Vagina (tissue), 2 donors: ENCODE measurements at regions not wholly inside any gene's neighbourhood (a gene's known extent, or its start where the extent isn't known, plus 50 kb on each side); places are given as distances from the start of the nearest gene placed in this dataset.
"Not testable (repeated sequence)": the region's sequence is repeated elsewhere in the genome, so short reads cannot be mapped to it uniquely, and the experiment has no call there.

Source experiments
- DNase-seq, 2 donors: peaks; one replicate each; pipeline ENCODE4 v3.0.0-alpha.2; 2017; ENCODE audit errors: extremely low spot score in 2 of 2
- H3K27ac ChIP-seq: fragments of 200-600 bp; sonication (generic); one replicate; pipeline ENCODE4 v1.5.1; 2019
- H3K27me3 ChIP-seq: fragments of 200-600 bp; sonication (generic); one replicate; pipeline ENCODE4 v1.5.1; 2019
- H3K36me3 ChIP-seq, 2 donors: fragments of 200-600 bp; sonication (generic); one replicate each; pipeline ENCODE4 v1.5.1; 2017 to 2019
- H3K4me1 ChIP-seq: fragments of 200-600 bp; sonication (generic); one replicate; pipeline ENCODE4 v1.5.1; 2019
- H3K4me3 ChIP-seq, 2 donors: fragments of 200-600 bp; sonication (generic); 1 replicate in 1 of 2; 2 replicates in 1 of 2; pipeline ENCODE4 v1.5.1; 2016 to 2019
- H3K9me3 ChIP-seq: fragments of 200-600 bp; sonication (generic); one replicate; pipeline ENCODE4 v1.5.1; 2019
- CTCF ChIP-seq, 3 experiments: fragments of 450-650 bp in 2 of 3; fragments of 200-600 bp in 1 of 3; sonication (generic) in 1 of 3; IDR thresholded peaks; one replicate each; pipeline ENCODE4 v1.5.1; 2017 to 2019; ENCODE audit warnings: antibody characterized with exemption in 3 of 3, mild to moderate bottlenecking in 2 of 3, moderate library complexity in 2 of 3
- POLR2A ChIP-seq, 2 donors: fragments of 450-650 bp; IDR thresholded peaks; one replicate each; pipeline ENCODE4 v1.6.1; 2017; ENCODE audit warnings: antibody characterized with exemption in 2 of 2, mild to moderate bottlenecking in 2 of 2, moderate library complexity in 2 of 2
- POLR2AphosphoS5 ChIP-seq, 2 donors: sonication (generic); formaldehyde crosslinking; IDR thresholded peaks; one replicate each; pipeline ENCODE4 v1.9.0; 2017; ENCODE audit warnings: antibody characterized with exemption in 2 of 2, mild to moderate bottlenecking in 2 of 2, low read depth in 1 of 2; ENCODE audit not compliant: insufficient read depth in 1 of 2
- intact Hi-C: fragments of 100-400 bp; cut with DNase I; formaldehyde crosslinking; loops from one replicate; pipeline ENCODE4 v1.15.1; 2023

- Histone ChIP-seq H3K4me3 (peak overlapping the region; percentile 52 to 65), H3K4me1 (peaks cover 50% of the 10 kb centered on the region), H3K36me3 (no peaks in the 10 kb centered on the region), H3K27ac (peak overlapping the region; percentile 98), H3K27me3 (no peaks in the 10 kb centered on the region), H3K9me3 (no peaks in the 10 kb centered on the region)
- DNase-seq: peak in 1 of 2 donors; percentile 94
- no peak for TF ChIP-seq CTCF (IDR thresholded peaks at IDR 0.05)
- peak in 1 of 2 donors; percentile 42 for TF ChIP-seq POLR2A (IDR thresholded peaks at IDR 0.05)
- intact Hi-C loops: loop anchor here (5.0 kb wide), 2 partner anchors 69 to 76 kb away; no protein-coding TSS in a partner anchor
Observed at GRCh38 chr9:129412814-129413536, 207.9 kb downstream of the C9orf50 start.

GRCh38 chr9:129412176-129412813 lies 208.6 kb downstream of the C9orf50 start:
- H3K27me3 ChIP-seq, DNase-seq, H3K4me3 ChIP-seq, H3K9me3 ChIP-seq, H3K36me3 ChIP-seq: not testable (repeated sequence)
- H3K27ac ChIP-seq: peak overlapping the region; percentile 98
- intact Hi-C loops: loop anchor here (5.0 kb wide), 2 partner anchors 70 to 75 kb away; no protein-coding TSS in a partner anchor
- H3K4me1 ChIP-seq: peaks cover 50% of the 10 kb centered on the region

GRCh38 chr9:129411501-129412175 lies 209.3 kb downstream of the C9orf50 start:
- Histone ChIP-seq H3K27ac (peak overlapping the region; percentile 98), H3K4me1 (peaks cover 51% of the 10 kb centered on the region)

GRCh38 chr9:129410226-129410625 lies 210.7 kb downstream of the C9orf50 start:
- intact Hi-C loops: loop anchor here (5.0 kb wide), 2 partner anchors 72 to 73 kb away; no protein-coding TSS in a partner anchor

More at GRCh38 chr9:129411501-129412175, 209.3 kb downstream of the C9orf50 start:
- Histone ChIP-seq H3K27me3 (no peaks in the 10 kb centered on the region), H3K9me3 (no peaks in the 10 kb centered on the region), H3K4me3 (no peak overlapping the region), H3K36me3 (no peaks in the 10 kb centered on the region)
- TF ChIP-seq POLR2AphosphoS5 (IDR thresholded peaks at IDR 0.05; ENCODE audit: insufficient read depth in 1 of 2, low read depth in 1 of 2) (no peak), CTCF (IDR thresholded peaks at IDR 0.05) (no peak)
- intact Hi-C loops: loop anchor here (5.0 kb wide), 2 partner anchors 71 to 74 kb away; no protein-coding TSS in a partner anchor
- DNase-seq: no peak

More at GRCh38 chr9:129410226-129410625, 210.7 kb downstream of the C9orf50 start:
- Histone ChIP-seq H3K4me1 (peaks cover 52% of the 10 kb centered on the region), H3K9me3 (no peaks in the 10 kb centered on the region), H3K27ac (no peak overlapping the region), H3K4me3 (no peak overlapping the region), H3K27me3 (no peaks in the 10 kb centered on the region), H3K36me3 (no peaks in the 10 kb centered on the region)
- no peak for TF ChIP-seq CTCF (IDR thresholded peaks at IDR 0.05)
- no peak for TF ChIP-seq POLR2A (IDR thresholded peaks at IDR 0.05)
- TF ChIP-seq POLR2AphosphoS5 (IDR thresholded peaks at IDR 0.05; ENCODE audit: insufficient read depth in 1 of 2, low read depth in 1 of 2): no peak
- DNase-seq: no peak
